ENCODE measurements at regions not wholly inside any gene's neighbourhood (a gene's known extent, or its start where the extent isn't known, plus 50 kb on each side); places are given as distances from the start of the nearest gene placed in this dataset.
"Not testable (repeated sequence)": the region's sequence is repeated elsewhere in the genome, so short reads cannot be mapped to it uniquely, and the experiment has no call there.

DNA sequence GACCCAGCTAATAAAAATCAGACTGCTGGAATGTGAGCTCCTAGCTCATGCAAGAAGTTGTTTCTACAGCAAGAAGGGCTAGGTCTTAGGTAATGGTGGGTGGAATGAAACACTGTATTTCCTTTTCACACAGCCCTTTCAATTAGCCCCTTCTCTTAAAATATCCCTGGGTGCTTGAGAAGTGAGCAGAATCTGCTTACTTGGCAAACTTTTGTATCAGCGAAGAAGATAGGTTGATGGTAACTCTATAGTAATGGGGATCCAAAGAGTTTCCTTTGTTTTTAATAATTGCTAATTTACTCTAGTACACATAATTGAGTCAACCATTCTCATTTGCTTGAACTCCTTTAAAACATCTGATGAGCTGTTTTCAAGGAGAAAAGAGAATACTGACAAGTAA lies 100.6 kb upstream of the FSCB start:
- Mint-ChIP-seq H3K9me3 (no peaks in the 10 kb centered on the region), H3K36me3 (ENCODE audit: low read depth) (no peaks in the 10 kb centered on the region), H3K27ac (no peak overlapping the region), H3K4me3 (no peak overlapping the region), H3K27me3 (no peaks in the 10 kb centered on the region), H3K4me1 (ENCODE audit: low read depth) (no peaks in the 10 kb centered on the region)
- intact Hi-C loops (cut with micrococcal nuclease) = no loop called here

- Mint-ChIP-seq H3K4me1 (ENCODE audit: low read depth) (no peaks in the 10 kb centered on the region), H3K4me3 (no peak overlapping the region), H3K27me3 (no peaks in the 10 kb centered on the region), H3K27ac (no peak overlapping the region), H3K9me3 (no peaks in the 10 kb centered on the region), H3K36me3 (ENCODE audit: low read depth) (no peaks in the 10 kb centered on the region)
- intact Hi-C loops (cut with micrococcal nuclease) = no loop called here
Observed at GRCh38 chr14:44606576-44606975, 99.5 kb upstream of the FSCB start.

DNA sequence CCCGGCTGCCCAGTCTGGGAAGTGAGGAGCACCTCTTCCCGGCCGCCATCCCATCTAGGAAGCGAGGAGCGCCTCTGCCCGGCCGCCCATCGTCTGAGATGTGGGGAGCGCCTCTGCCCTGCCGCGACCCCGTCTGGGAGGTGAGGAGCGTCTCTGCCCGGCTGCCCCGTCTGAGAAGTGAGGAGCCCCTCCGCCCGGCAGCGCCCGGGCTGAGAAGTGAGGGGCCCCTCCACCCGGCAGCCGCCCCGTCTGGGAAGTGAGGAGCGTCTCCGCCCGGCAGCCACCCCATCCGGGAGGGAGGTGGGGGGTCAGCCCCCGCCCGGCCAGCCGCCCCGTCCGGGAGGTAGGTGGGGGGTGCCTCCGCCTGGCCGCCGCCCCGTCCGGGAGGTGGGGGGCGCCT lies 94.2 kb upstream of the FSCB start:
- intact Hi-C loops (cut with micrococcal nuclease); H3K27me3 Mint-ChIP-seq; H3K4me3 Mint-ChIP-seq; H3K27ac Mint-ChIP-seq; H3K36me3 Mint-ChIP-seq (ENCODE audit: low read depth); H3K4me1 Mint-ChIP-seq (ENCODE audit: low read depth): not testable (repeated sequence)
- H3K9me3 Mint-ChIP-seq = peaks cover 17% of the 10 kb centered on the region

DNA sequence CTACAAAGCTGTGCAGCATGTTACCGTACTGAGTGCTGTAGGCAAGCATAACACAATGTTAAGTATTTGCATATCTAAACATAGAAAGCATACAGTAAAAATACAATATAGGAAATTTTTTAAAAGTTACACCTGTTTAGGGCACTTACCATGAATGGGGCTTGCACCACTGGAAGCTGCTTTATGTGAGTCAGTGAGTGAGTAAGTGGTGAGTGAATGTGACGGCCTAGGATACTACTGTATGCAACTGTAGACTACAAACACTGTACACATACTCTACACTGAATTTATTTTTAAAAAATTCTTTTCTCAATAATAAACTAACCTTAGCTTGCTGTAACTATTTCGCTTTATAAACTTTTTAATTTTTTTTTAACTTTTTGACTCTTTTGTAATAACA lies 82.1 kb upstream of the FSCB start:
- intact Hi-C loops (cut with micrococcal nuclease) = no loop called here
- no peak overlapping the region for H3K4me3 Mint-ChIP-seq
- no peaks in the 10 kb centered on the region for H3K27me3 Mint-ChIP-seq
- H3K27ac Mint-ChIP-seq = no peak overlapping the region
- no peaks in the 10 kb centered on the region for H3K36me3 Mint-ChIP-seq (ENCODE audit: low read depth)
- no peaks in the 10 kb centered on the region for H3K4me1 Mint-ChIP-seq (ENCODE audit: low read depth)
- no peaks in the 10 kb centered on the region for H3K9me3 Mint-ChIP-seq

DNA sequence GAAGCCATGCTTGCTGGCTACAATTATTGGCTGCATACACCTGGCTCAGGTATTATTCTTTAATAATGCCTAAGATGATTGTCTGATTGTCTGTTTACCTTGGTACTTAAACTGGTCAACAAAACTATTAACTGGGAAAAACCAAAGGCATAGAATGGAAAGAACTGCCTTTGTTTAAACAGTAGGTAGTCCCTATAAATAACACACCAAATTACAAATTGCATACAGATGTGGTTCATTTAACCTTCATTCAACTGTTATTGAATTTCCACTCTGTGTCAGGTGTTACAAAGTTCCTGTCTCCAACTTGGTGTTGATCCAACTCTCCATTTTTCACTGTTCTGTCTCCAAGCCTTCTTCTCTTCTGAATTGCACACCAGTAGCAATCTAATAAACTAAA lies 79.8 kb upstream of the FSCB start:
- intact Hi-C loops (cut with micrococcal nuclease) = no loop called here
- no peaks in the 10 kb centered on the region for H3K27me3 Mint-ChIP-seq
- peaks cover 19% of the 10 kb centered on the region for H3K9me3 Mint-ChIP-seq
- no peak overlapping the region for H3K4me3 Mint-ChIP-seq
- no peaks in the 10 kb centered on the region for H3K36me3 Mint-ChIP-seq (ENCODE audit: low read depth)
- no peak overlapping the region for H3K27ac Mint-ChIP-seq
- no peaks in the 10 kb centered on the region for H3K4me1 Mint-ChIP-seq (ENCODE audit: low read depth)

- Mint-ChIP-seq H3K4me1 (ENCODE audit: low read depth) (no peaks in the 10 kb centered on the region), H3K27me3 (no peaks in the 10 kb centered on the region), H3K9me3 (peaks cover 48% of the 10 kb centered on the region), H3K27ac (no peak overlapping the region), H3K36me3 (ENCODE audit: low read depth) (no peaks in the 10 kb centered on the region), H3K4me3 (no peak overlapping the region)
- intact Hi-C loops (cut with micrococcal nuclease) = no loop called here
Observed at GRCh38 chr14:44576356-44576755, 69.3 kb upstream of the FSCB start.

DNA sequence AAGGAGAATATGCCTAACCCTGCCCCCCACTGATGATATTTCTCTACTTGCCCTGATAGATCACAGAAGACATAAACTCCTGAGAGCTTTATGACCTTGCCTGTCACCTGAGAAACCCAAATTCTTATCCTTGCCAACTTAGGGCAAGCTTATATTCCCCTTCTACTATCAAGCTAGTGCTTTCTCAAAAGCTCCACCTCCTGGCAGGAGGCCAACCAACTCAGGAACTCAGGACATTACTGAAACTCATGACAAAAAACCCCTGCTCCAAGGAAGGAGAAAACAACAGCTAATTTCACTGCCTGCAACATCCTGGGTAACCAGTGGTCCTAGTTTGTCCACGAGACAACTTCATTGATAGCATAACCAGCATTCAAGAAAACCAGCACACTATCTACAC lies 60.9 kb upstream of the FSCB start:
- no peaks in the 10 kb centered on the region for H3K4me1 Mint-ChIP-seq (ENCODE audit: low read depth)
- no peaks in the 10 kb centered on the region for H3K27me3 Mint-ChIP-seq
- no peak overlapping the region for H3K27ac Mint-ChIP-seq
- H3K4me3 Mint-ChIP-seq = no peak overlapping the region
- intact Hi-C loops (cut with micrococcal nuclease) = no loop called here
- H3K36me3 Mint-ChIP-seq (ENCODE audit: low read depth) = no peaks in the 10 kb centered on the region
- H3K9me3 Mint-ChIP-seq = peaks cover 55% of the 10 kb centered on the region

- no peaks in the 10 kb centered on the region for H3K36me3 Mint-ChIP-seq (ENCODE audit: low read depth)
- H3K27me3 Mint-ChIP-seq = no peaks in the 10 kb centered on the region
- H3K4me3 Mint-ChIP-seq = no peak overlapping the region
- H3K27ac Mint-ChIP-seq = no peak overlapping the region
- no peaks in the 10 kb centered on the region for H3K4me1 Mint-ChIP-seq (ENCODE audit: low read depth)
- peaks cover 38% of the 10 kb centered on the region for H3K9me3 Mint-ChIP-seq
- intact Hi-C loops (cut with micrococcal nuclease) = no loop called here
Observed at GRCh38 chr14:44565968-44566367, 58.9 kb upstream of the FSCB start.

DNA sequence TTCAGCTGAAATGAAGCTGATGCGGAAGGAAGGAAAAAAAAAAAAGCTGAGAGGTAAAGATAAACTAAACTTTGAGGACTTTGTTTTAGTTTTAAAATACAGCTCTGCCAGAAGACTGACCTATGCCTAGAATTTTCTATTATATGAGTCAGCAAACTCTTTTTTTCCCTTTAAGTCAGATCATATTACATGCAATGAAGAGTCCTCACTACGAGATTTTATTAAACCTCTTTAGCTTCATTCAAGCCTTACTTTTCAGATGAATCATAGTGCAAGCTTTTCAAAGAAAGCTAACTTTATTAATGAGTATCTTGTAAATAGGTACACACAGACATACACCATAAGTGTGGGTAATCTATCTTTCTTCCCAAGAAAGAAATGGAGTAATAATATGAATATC lies 57.8 kb upstream of the FSCB start:
- no peak overlapping the region for H3K4me3 Mint-ChIP-seq
- H3K27me3 Mint-ChIP-seq = no peaks in the 10 kb centered on the region
- no peak overlapping the region for H3K27ac Mint-ChIP-seq
- H3K9me3 Mint-ChIP-seq = peaks cover 38% of the 10 kb centered on the region
- intact Hi-C loops (cut with micrococcal nuclease) = no loop called here
- H3K4me1 Mint-ChIP-seq (ENCODE audit: low read depth) = no peaks in the 10 kb centered on the region
- H3K36me3 Mint-ChIP-seq (ENCODE audit: low read depth) = no peaks in the 10 kb centered on the region

Measured in dendritic cell treated with granulocyte-macrophage colony-stimulating factor and Interleukin-4, amounts not matched to agents 40 ng/mL and 50 ng/mL, for 4 days (primary cell).